Fibroblast of skin of back (primary cell): ENCODE measurements at regions not wholly inside any gene's neighbourhood (a gene's known extent, or its start where the extent isn't known, plus 50 kb on each side); places are given as distances from the start of the nearest gene placed in this dataset.
"Not testable (repeated sequence)": the region's sequence is repeated elsewhere in the genome, so short reads cannot be mapped to it uniquely, and the experiment has no call there.

Source experiments
- DNase-seq: peaks from one replicate; pipeline ENCODE4 v3.0.0-alpha.2; 2013

DNA sequence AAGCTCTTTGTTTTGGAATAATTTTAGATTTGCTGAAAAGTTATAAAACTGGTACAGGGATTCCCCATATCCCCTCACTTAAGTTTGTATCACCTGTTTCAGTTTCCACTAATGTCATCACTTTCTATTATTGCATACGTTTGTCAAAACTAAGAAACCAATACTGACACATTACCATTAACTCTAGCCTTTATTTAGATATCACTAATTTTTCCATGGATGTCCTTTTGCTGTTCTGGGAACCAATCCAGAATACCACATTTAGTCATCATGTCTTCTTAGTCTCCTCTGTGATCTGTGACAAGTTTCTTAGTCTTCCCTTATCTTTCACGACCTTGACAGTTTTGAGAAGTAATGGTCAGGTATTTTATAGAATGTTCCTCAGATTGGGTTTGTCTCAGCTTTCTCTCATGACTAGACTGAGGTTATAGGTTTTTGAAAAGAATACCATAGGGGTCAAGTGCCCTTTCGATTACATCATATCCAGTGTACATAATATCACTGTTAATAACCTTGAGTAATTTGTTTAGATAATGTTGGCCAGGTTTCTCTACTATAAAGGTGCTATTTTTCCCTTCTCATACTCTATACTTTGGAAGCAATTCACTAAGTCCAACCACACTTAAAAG, 51.9 kb upstream of the NMUR2 start:
- DNase-seq: no peak

DNA sequence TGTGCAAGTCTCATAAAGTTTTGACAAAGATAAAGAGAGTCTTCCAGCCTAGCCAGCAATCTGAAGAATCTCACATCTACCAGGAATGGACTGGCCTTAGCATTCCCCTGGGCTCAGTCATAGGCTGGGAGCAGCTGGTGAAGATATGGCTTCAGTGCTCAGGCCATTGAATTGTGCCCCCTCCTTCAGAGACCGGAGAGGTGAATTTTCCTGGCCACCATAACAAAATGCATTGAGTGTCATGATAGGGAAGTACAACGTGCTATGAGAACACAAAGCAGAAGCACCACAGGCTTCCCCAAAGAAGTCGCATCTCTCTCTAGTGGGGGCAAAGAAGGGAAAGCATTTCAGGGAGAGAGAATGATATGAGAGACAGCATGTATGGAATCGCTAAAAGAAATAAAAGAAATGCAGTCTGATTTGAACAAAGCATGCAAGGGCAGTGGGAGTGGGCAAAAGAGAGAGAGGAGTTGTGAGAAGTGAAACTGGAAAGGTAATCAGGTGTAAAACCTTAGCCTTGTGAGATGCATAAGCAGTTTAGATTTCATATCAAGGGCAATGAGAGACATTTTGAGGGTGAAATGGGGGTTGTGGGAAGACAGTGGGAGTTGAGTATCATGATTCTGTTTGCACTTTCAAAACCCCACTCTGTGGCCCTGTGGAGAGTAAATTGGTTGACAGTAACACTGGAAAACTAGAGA, 57.1 kb upstream of the NMUR2 start:
- no peak for DNase-seq

DNA sequence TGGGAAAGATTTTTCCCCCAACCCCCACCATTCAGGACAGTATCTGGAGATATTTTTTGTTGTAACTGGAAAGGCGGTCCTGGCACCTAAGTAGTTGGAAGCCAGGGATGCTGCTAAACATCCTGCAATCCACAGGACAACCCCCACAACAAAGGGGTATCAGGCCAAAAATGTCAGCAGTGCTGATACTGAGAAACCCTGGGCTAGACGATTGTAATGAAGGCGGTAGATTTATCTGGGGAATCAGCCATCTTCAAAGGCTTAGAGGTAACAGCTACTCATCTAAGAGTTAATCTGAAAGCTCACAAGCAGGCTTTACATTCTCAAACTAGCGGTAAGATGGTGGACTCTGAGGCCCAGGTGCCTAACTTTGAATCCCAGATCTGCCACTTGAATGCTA, 59.0 kb upstream of the NMUR2 start:
- no peak for DNase-seq

DNA sequence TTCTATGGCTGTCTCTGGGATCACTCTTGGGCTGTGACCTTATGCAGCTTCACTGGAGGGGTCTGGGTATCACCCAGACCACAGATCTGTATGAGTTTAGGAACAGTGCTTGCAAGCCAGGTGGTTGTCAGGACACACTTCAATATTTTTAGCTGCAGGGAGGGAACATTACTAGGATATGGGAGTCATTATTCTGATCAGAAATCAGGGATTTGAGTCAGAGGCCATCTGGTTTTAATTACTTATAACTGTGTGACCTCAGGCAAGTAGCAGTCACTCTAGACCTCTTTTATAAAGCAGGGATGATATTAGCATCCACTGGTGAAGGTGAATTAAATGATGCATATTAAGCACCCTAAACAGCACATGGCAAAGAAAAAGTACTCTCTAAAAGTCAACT, 60.1 kb upstream of the NMUR2 start:
- DNase-seq: no peak

DNA sequence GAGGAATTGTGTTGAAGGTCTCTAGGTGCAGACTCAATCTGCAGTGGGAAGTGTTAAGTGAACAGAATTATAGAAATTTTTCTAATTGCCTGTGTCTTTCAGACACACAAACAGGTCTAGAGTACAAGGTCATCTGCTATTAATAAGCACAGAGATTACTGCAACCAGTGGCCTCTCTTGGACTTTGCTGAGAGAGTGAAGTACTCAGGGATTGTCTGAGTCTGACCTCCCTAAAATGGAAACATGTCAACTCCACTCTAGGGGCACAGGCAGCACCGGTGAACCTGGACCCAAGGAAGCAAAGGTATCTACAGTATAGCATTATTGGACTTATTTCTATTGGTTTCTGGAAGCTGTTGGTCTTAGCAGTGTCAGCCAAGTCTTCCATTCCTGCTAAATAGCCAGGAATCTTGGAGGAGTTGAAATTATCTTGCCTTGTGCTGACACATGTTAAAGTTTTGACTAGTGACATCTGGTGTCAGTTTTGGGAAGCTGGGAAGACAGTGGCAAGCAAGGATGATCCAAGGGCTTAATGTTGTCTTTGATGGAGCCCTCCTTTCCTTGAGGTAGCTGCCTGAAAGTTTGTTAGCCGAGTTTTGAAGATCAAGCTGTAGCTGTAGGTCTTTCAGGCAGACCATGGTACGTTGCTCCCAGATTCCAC, 61.1 kb upstream of the NMUR2 start:
- DNase-seq: no peak

DNA sequence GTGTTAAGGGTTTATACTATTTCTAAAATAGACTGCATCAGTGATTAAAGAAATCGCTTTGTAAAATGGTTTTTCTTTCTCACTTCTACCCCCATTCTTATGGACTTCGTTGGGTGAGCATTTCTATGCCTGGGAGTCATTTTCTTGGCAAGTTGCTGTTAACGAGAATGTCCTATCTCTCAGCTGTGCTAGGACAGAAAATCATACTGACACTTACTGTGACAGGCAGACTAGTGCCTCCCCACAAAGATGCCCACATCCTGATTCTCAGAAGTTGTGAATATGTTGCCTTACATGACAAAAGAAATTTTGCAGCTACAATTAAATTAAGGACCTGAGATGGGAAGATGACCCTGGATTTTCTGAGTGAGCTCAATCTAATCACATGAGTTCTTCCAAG, 65.1 kb upstream of the NMUR2 start:
- no peak for DNase-seq

DNA sequence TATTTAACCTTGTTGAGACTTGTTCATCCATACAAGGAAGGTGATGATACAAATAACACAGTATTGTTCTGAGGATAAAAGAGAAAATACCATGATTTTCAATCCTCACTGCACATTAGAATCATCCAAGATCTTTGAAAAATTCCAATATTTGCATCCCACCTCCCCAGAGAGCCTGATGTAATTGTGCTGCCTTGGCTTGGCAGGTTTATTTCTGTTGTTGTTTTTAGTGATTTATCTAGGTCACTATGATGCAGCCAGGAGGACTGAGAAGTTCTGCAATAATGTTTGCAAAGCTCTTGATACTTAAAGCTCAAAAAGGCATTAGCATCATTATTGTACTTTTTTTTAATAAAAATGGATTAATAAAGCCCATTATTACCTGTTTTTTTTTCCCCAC, 67.0 kb upstream of the NMUR2 start:
- no peak for DNase-seq

DNA sequence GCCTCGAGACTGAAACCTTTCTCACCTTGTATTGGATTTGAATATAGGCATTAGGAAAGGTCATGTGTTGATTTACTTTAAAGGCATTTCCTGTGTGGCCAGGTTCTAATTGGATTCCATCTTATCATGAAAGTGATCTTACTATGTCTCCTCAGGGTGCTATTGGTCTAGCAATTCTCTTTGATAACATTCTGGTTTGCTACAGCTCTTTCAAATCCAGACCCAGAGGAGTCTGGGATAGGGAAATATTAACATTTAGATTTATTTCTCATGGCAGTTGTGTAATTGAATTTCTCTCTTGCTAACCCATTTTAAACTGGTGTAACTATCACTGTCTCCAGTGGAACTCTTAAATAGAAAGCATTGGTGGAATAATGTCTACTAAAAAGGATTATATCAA, 69.9 kb upstream of the NMUR2 start:
- DNase-seq: no peak

DNA sequence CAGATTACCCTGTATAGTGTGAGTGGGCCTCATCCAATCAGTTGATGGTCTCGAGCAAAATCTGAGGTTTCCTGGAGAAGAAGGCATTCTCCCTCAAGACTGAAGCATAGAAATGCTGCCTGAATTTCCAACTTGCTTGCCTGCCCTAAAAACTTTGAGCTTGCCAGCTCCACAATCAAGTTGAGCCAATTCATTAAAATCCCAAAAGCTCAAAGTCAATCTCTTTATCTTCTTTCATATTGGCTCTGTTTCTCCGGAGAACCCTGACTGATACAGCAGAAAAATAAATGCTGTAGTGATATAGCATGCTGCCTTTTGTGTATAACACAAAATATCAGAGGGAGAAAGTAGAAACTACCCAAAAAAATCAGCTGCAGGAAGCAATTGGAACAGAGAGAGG, 72.5 kb upstream of the NMUR2 start:
- no peak for DNase-seq

DNA sequence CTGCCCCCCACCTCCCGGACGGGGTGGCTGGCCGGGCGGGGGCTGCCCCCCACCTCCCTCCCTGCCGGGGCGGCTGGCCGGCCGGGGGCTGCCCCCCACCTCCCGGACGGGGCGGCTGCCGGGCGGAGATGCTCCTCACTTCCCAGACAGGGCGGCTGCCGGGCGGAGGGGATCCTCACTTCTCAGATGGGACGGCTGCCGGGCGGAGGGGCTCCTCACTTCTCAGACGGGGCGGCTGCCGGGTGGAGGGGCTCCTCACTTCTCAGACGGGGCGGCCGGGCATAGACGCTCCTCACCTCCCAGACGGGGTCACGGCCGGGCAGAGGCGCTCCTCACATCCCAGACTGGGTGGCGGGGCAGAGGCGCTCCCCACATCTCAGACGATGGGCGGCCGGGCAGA, 74.8 kb upstream of the NMUR2 start:
- not testable (repeated sequence) for DNase-seq

DNA sequence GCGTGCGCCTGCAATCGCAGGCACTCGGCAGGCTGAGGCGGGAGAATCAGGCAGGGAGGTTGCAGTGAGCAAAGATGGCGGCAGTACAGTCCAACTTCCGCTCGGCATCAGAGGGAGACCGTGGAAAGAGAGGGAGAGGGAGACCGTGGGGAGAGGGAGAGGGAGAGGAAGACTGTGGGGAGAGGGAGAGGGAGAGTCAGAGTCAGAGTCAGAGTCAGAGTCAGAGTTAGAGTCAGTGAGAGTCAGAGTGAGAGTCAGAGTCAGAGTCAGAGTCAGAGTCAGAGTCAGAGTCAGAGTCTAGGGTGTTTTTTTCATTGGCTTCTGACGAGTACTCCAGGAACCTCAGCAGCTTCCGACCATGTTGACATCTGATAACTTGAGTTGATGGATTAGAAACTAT, 75.6 kb upstream of the NMUR2 start:
- DNase-seq: not testable (repeated sequence)

DNA sequence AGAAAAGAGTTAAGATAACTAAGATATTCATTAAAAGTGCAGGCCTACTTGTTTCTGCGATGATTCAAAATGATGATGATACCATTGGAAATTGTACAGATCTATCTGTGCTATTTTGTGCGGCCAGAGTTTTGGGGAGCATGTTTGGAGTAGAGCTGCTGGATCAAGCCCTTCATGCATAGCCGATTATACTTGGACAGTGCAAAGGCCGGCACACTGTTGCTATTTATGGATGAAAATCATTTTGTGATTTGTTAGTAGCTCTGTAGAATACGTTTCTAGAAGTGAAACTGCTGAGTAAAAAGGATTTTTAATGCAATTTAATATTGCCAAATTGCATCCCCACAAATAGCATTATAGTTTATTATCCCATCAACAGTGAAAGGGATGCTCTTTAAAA, 82.1 kb upstream of the NMUR2 start:
- no peak for DNase-seq

DNA sequence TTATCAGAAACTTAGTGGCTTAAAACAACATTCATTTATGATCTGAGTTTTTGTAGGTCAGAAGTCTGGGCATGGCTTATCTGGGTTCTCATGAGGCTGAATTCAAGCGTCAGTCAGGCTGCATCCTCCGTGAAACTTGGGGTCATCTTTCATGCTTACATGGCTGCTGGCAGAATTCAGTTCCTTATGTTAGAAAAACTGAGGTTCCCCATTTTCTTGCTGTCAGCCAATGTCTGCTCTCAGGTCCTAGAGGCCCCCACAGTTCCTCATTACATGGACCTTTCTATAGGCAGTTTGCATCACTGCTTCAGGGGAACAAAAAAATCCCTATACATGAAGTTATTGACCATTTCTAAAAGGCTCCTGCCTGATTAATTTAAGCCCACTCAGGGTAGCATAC, 83.8 kb upstream of the NMUR2 start:
- no peak for DNase-seq

DNA sequence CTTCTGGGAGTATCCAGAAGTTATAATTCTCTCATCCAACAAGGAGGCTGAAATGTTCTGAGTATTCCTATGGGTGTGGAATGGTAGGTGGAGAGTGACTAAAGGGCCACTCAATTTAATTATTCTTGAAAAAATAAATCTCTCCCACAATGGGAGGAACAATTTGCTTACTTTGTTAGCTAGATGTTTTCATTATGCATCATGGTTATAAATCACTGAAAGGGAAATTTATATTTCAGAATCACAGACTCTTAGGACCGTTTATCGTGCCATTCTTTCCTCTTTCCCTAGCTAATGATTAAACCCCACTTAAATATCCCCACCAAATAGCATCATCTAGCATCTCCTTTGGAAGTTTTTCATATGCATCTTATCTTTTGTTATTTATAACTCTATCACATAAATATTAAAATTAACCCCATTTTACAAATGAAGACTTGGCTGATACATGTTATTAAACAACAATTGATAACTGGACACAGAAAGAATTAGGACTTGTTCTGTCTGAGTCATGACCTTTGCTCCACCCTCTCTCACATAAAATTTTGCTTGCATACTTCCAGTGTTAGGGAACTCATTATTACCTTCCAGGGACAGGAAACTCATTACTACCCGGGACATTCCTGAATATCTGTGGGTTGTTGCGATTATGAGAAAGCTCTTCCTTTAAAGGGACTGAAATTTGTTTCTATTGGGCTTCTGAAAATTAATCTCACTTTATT, 94.9 kb upstream of the NMUR2 start:
- DNase-seq: no peak

DNA sequence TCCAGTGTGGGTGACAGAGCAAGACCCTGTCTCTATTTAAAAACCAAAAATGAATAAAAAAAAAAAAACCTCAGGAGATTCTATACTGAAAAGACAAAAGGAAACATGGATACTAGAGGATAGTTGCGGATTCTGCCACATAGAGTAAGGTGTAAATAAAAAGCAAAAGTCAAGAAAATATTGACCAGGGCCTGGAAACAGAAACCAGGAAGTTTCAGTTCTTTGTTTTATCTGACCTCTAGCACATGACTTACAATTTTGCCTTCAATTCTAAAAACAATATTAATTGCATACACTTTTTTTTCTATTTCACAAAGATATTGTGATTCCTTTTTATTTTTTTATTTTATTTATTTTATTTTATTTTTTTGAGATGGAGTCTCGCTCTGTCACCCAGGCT, 96.2 kb upstream of the NMUR2 start:
- no peak for DNase-seq

DNA sequence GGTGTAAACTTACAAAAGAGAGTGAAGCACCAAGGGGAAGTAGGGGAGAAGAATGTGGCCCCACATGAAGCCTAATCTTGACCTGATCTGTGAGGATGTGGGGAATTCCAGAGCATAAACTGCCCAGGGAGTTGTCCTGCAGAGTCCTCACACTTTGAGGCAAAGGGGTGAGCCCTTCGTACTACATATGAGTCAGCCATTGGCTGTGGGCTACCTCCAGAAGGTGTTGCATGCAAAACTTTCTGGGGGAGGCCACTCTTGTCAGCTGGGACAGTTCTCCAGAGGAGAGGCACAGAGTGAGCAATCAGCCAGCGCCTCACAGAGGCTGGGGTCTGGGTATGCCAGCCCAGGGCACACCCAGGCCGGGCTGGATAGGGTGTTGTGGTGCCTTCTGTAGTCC, 98.1 kb upstream of the NMUR2 start:
- no peak for DNase-seq

DNA sequence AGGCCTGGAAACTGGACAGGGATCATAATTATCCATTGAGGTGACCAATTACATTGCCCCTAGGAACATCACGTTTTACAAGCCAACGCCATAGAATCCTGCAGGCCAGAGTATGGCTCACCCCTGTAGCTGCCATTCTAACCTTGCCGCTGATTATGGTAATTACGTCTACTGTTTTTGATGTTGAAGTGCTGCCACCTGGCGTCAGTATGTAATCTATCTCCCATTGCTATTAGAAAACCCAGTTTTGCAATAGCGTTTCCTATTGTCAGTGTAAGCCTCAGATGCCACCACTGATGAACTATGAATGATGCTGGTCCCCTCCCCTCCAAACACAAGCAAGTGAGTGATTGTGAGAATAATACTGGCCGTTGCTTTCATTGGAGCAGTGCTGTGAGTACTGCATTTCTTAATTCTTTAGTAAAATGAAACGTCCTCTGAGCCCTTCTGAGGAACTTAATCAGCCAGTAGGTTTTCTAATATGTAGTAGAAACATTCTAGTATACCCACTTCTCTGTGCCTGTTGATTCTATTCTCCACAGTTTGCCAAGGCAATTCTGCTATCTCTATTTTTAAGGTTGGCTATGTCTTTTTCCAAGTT, 100.5 kb upstream of the NMUR2 start:
- peak; percentile 43 for DNase-seq

DNA sequence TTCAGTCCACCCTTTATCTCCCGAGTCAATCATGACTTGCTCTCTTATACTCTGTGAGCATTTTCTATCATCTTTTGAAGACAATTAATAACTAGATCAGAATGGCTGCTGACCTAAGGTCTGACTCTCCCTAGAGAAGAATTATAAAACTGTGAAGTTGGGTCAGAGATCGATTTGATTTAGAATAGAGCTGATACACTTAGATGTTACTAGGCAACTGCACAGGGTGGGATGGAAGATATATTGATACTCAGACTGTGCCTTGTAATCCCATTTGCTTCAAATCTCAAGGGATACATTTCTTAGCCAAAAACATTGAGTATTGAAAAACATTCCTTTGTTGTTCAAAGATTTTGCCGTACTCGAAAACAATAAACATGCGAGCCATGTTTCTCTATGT, 106.0 kb upstream of the NMUR2 start:
- no peak for DNase-seq

DNA sequence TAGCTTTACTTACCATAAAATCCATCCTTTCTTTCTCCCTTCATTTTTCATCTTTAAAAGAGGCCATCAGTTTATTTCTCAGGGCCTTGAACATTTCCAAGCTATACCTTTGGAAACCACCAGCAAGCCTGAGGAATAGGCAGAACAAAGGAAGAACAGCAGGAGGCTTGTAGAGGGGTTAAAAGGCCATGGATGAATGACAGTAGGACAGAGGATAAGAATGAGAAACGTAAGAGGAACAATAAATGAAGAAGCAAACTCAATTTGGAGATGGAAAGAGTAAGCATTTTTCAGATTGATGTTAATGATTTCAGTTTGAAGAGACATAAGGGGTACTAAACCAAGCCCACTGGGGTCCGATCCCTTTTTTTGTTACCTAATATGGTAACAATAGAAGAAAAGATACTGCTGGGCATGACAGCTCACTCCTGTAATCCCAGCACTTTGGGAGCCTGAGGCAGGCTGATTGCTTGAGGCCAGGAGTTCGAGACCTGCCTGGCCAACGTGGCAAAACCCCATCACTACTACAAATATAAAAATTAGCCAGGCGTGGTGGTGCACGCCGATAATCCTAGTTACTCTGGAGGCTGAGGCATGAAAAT, 106.6 kb upstream of the NMUR2 start:
- no peak for DNase-seq

DNA sequence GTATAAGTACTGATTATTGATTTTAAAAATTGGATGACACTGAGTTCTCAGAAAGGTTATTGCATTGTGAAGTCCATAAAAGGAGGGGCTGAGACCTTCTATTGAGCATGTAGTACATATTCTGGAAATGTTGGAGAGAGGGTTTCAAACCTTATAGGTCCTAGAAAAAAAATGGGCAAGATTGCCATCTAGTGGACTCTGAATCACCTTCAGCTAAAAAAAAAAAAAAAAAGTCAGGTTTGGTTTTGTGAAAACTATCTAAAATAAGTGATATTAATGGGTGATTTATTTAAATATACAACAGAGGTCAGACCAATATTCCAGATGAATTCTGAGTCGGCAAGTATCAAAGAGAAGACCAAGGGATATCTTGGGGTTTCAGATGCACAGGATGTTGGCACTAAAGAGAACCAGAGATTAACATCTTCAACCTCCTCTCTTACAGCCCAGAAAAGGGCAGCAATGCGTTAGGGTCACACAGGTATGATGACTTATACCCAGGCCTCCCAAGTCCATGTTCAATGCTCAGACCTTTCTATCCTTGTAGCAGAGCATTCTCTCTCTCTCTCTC, 109.8 kb upstream of the NMUR2 start:
- DNase-seq: peak; percentile 11

DNA sequence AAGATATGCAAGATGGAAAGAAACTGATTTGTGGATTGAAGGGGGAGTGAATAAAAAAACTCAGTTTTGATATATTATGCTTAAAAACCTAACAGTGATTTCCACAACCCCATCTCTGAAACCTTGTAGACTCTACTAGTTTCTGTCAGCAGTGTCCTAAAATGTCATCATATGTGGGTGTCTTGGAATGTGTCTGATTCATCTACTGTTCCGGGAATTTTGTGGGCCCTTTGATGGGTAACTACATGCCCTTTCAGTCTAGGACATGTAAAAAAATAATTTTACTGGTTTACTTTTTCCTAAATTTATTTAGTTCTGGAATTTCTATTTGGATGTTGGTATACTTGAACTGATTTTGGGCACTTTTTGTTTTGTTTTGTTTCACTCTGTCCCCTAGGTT, 118.9 kb upstream of the NMUR2 start:
- DNase-seq: no peak

DNA sequence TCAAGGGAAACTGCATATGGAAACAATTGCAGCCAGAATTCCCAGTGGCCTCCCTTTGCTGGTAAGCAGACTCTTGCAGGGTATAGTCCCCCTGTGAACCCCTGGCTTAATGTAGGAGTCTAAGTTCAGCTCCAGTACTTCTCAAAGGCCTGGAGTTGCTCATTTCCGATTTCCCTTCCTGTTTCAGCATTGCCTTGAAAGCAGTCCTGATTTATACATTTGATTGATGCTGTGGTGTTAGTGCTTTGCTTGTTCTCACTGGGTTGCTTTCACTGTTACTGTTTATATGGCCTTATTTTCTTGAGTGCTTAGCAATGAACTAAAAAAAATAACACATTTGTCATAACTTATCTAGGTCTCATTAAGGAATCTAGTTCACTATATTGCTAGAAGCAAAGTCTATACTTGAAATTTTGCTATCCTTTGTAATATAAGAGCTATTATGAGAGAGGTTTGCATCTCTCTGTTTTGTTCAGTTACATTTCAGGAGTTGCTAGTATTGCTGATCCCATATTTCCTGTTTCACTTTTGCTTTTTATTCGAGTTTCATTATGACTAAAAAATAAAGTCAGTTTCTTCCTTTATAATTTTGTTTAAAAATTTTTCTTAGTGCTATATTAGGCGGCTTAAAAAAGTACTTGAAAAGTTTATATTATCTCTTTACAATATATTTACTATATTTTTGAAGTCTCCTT, 122.4 kb upstream of the NMUR2 start:
- DNase-seq: no peak
